ENCODE measurements at regions not wholly inside any gene's neighbourhood (a gene's known extent, or its start where the extent isn't known, plus 50 kb on each side); places are given as distances from the start of the nearest gene placed in this dataset.
"Not testable (repeated sequence)": the region's sequence is repeated elsewhere in the genome, so short reads cannot be mapped to it uniquely, and the experiment has no call there.

DNA sequence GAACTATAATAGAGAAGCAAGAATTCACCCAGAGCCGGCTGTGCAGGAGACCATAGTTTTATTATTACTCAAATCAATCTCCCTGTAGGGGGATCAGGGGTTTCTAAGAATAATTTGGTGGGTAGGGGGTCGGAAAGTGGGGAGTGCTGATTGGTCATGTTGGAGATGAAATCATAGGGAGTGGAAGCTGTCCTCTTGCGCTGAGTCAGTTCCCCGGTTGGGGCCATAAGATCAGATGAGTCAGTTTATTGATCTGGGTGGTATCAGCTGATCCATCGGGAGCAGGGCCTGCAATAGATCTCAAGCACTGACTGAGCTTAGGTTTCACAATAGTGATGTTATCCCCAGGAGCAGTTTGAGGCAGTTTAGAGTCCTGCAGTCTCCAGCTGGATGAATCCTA, 97.0 kb upstream of the SNRPN start:
- Histone ChIP-seq H4K20me1 (ENCODE audit: insufficient read depth, low read length) (no peaks in the 10 kb centered on the region), H3K9me3 (ENCODE audit: low read length) (no peaks in the 10 kb centered on the region), H3K9me2 (ENCODE audit: insufficient read depth, low read length) (no peaks in the 10 kb centered on the region), H3K27ac (ENCODE audit: low read depth, low read length, poor library complexity, severe bottlenecking) (no peak overlapping the region), H3K4me1 (ENCODE audit: insufficient read depth, low read length, poor library complexity, severe bottlenecking) (no peaks in the 10 kb centered on the region), H3K4me3 (ENCODE audit: low read depth, low read length, poor library complexity, severe bottlenecking) (no peak overlapping the region), H2AFZ (ENCODE audit: low read length) (no peak overlapping the region), H3K36me3 (ENCODE audit: insufficient read depth, low read length) (no peaks in the 10 kb centered on the region), H3K4me2 (ENCODE audit: low read length) (no peak overlapping the region), H3K79me2 (ENCODE audit: insufficient read depth, low read depth, low read length) (no peaks in the 10 kb centered on the region)
- intact Hi-C loops (cut with micrococcal nuclease; ENCODE audit: unreplicated experiment) = no loop called here
- ChIA-PET POLR2A (no interaction called here), CTCF (ENCODE audit: unreplicated experiment) (no interaction called here)
- no peak for DNase-seq (ENCODE audit: low spot score)
- TF ChIP-seq, protein P1, sequence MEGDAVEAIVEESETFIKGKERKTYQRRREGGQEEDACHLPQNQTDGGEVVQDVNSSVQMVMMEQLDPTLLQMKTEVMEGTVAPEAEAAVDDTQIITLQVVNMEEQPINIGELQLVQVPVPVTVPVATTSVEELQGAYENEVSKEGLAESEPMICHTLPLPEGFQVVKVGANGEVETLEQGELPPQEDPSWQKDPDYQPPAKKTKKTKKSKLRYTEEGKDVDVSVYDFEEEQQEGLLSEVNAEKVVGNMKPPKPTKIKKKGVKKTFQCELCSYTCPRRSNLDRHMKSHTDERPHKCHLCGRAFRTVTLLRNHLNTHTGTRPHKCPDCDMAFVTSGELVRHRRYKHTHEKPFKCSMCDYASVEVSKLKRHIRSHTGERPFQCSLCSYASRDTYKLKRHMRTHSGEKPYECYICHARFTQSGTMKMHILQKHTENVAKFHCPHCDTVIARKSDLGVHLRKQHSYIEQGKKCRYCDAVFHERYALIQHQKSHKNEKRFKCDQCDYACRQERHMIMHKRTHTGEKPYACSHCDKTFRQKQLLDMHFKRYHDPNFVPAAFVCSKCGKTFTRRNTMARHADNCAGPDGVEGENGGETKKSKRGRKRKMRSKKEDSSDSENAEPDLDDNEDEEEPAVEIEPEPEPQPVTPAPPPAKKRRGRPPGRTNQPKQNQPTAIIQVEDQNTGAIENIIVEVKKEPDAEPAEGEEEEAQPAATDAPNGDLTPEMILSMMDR (conservative IDR thresholded peaks at IDR 0.05; ENCODE audit: low read length) = no peak
- TF ChIP-seq EZH2phosphoT487 (IDR thresholded peaks at IDR 0.05; ENCODE audit: borderline replicate concordance, low read depth, low read length) = no peak
- BruUV-seq (replicated peaks) = no TSS peak

DNA sequence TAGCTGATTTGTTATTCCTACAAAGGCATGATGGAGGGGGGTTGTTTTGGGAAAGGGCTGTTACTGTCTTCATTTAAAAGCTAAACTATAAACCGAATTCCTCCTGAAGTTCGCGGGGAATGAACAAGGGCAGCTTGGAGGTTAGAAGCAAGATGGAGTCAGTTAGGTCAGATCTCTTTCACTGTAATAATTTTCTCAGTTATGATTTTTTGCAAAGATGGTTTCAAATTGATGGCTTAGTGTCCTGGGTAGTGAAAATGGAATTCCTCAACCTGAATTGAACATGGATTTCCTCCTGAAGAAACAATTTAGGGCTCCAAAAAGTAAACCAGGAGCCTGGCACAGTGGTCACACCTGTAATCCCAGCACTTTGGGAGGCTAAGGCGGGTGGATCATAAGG, 96.6 kb upstream of the SNRPN start:
- intact Hi-C loops (cut with micrococcal nuclease; ENCODE audit: unreplicated experiment); CTCF ChIA-PET (ENCODE audit: unreplicated experiment); POLR2A ChIA-PET; BruUV-seq (replicated peaks); H3K79me2 ChIP-seq (ENCODE audit: insufficient read depth, low read depth, low read length); DNase-seq (ENCODE audit: low spot score); H3K4me2 ChIP-seq (ENCODE audit: low read length); H3K4me3 ChIP-seq (ENCODE audit: low read depth, low read length, poor library complexity, severe bottlenecking); H2AFZ ChIP-seq (ENCODE audit: low read length); H3K27ac ChIP-seq (ENCODE audit: low read depth, low read length, poor library complexity, severe bottlenecking); H4K20me1 ChIP-seq (ENCODE audit: insufficient read depth, low read length); H3K36me3 ChIP-seq (ENCODE audit: insufficient read depth, low read length); H3K9me2 ChIP-seq (ENCODE audit: insufficient read depth, low read length); H3K9me3 ChIP-seq (ENCODE audit: low read length); H3K4me1 ChIP-seq (ENCODE audit: insufficient read depth, low read length, poor library complexity, severe bottlenecking): not testable (repeated sequence)

DNA sequence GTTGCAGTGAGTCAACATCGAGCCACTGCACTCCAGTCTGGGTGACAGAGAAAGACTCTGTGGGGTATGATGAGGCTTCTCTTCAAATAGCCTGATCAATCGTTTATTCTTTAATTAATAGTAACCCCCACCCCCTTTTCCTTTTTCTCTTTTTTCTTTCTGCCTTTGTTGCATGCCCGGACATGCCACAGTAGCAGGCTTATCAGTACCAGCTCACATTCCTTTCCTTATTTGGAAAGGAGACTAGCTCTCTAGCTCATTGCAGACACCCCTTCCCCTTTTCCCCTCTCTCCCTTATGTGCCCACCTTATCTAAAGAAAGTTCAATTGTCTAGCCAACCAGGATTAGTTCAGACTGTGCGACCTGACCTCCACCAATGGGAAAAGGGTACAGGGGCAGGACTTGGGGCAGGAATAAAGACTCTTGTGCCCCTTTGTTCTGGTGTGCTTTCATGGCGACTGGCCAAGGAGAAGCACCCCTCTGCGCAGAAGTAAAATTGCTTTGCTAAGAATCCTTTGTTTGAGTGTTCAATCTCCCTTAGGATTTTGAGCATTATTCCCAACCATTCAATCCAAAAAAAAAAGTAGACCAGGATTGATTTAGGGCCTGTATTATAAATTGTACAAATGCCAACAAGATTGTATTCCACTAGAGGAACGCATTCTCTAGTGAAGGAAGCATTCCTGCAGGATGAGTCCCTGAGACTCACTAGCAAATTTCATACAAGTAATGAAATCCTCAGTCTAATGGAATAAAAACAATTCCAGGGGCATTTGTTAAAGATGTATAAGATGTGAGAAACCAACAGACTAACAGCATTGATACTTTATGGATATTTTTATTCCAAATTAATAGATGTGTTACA, 95.8 kb upstream of the SNRPN start:
- intact Hi-C loops (cut with micrococcal nuclease; ENCODE audit: unreplicated experiment) = no loop called here
- no TSS peak for BruUV-seq (replicated peaks)
- Histone ChIP-seq H3K27ac (ENCODE audit: low read depth, low read length, poor library complexity, severe bottlenecking) (no peak overlapping the region), H3K4me1 (ENCODE audit: insufficient read depth, low read length, poor library complexity, severe bottlenecking) (no peaks in the 10 kb centered on the region), H3K9me2 (ENCODE audit: insufficient read depth, low read length) (no peaks in the 10 kb centered on the region), H3K9me3 (ENCODE audit: low read length) (no peaks in the 10 kb centered on the region), H3K4me3 (ENCODE audit: low read depth, low read length, poor library complexity, severe bottlenecking) (no peak overlapping the region), H2AFZ (ENCODE audit: low read length) (no peak overlapping the region), H3K4me2 (ENCODE audit: low read length) (no peak overlapping the region), H3K36me3 (ENCODE audit: insufficient read depth, low read length) (no peaks in the 10 kb centered on the region), H4K20me1 (ENCODE audit: insufficient read depth, low read length) (no peaks in the 10 kb centered on the region), H3K79me2 (ENCODE audit: insufficient read depth, low read depth, low read length) (no peaks in the 10 kb centered on the region)
- no peak for DNase-seq (ENCODE audit: low spot score)
- POLR2A ChIA-PET = interaction anchor here (1.0 kb wide), 1 partner anchor 11 kb away, joined by 3 read pairs; no protein-coding TSS in a partner anchor
- no peak for TF ChIP-seq EZH2phosphoT487 (IDR thresholded peaks at IDR 0.05; ENCODE audit: borderline replicate concordance, low read depth, low read length)
- TF ChIP-seq, protein P1 (conservative IDR thresholded peaks at IDR 0.05; ENCODE audit: low read length) = no peak
- CTCF ChIA-PET (ENCODE audit: unreplicated experiment) = no interaction called here
